ENCODE measurements at regions not wholly inside any gene's neighbourhood (a gene's known extent, or its start where the extent isn't known, plus 50 kb on each side); places are given as distances from the start of the nearest gene placed in this dataset.

GRCh38 chr10:10471758-10472157 lies 545.9 kb upstream of the CELF2 start:
- no peak for TF ChIP-seq CTCF (IDR thresholded peaks at IDR 0.05; ENCODE audit: low read length, missing control alignments)

GRCh38 chr10:10475812-10476211 lies 541.9 kb upstream of the CELF2 start:
- no peak for TF ChIP-seq CTCF (IDR thresholded peaks at IDR 0.05; ENCODE audit: low read length, missing control alignments)

More at GRCh38 chr10:10471758-10472157, 545.9 kb upstream of the CELF2 start:
- H3K4me3 ChIP-seq (replicated peaks; ENCODE audit: low read depth, low read length), result no peak overlapping the region
- no peak for DNase-seq (ENCODE audit: low read depth)

GRCh38 chr10:10477844-10478243 lies 539.8 kb upstream of the CELF2 start:
- TF ChIP-seq CTCF (IDR thresholded peaks at IDR 0.05; ENCODE audit: low read length, missing control alignments), result no peak
- DNase-seq (ENCODE audit: low read depth), result no peak
- no peak overlapping the region for H3K4me3 ChIP-seq (replicated peaks; ENCODE audit: low read depth, low read length)

More at GRCh38 chr10:10475812-10476211, 541.9 kb upstream of the CELF2 start:
- no peak for DNase-seq (ENCODE audit: low read depth)
- H3K4me3 ChIP-seq (replicated peaks; ENCODE audit: low read depth, low read length), result no peak overlapping the region

- TF ChIP-seq CTCF (IDR thresholded peaks at IDR 0.05; ENCODE audit: low read length, missing control alignments), result no peak
- H3K4me3 ChIP-seq (replicated peaks; ENCODE audit: low read depth, low read length), result no peak overlapping the region
- no peak for DNase-seq (ENCODE audit: low read depth)
These were observed 538.2 kb upstream of the CELF2 start for GRCh38 chr10:10479465-10479864.

GRCh38 chr10:10482613-10483012 lies 535.1 kb upstream of the CELF2 start:
- DNase-seq (ENCODE audit: low read depth), result no peak
- TF ChIP-seq CTCF (IDR thresholded peaks at IDR 0.05; ENCODE audit: low read length, missing control alignments), result no peak

GRCh38 chr10:10489076-10489475 lies 528.6 kb upstream of the CELF2 start:
- DNase-seq (ENCODE audit: low read depth), result peak; percentile 40
- TF ChIP-seq CTCF (IDR thresholded peaks at IDR 0.05; ENCODE audit: low read length, missing control alignments), result no peak
- H3K4me3 ChIP-seq (replicated peaks; ENCODE audit: low read depth, low read length), result no peak overlapping the region

More at GRCh38 chr10:10482613-10483012, 535.1 kb upstream of the CELF2 start:
- no peak overlapping the region for H3K4me3 ChIP-seq (replicated peaks; ENCODE audit: low read depth, low read length)

GRCh38 chr10:10489805-10490571 lies 527.7 kb upstream of the CELF2 start:
- no peak overlapping the region for H3K4me3 ChIP-seq (replicated peaks; ENCODE audit: low read depth, low read length)
- peak; percentile 22 for DNase-seq (ENCODE audit: low read depth)
- TF ChIP-seq CTCF (IDR thresholded peaks at IDR 0.05; ENCODE audit: low read length, missing control alignments), result no peak
